CD4-positive, alpha-beta T cell treated with Interleukin-17A for 1 hour (primary cell): ENCODE measurements at regions not wholly inside any gene's neighbourhood (a gene's known extent, or its start where the extent isn't known, plus 50 kb on each side); places are given as distances from the start of the nearest gene placed in this dataset.
"Not testable (repeated sequence)": the region's sequence is repeated elsewhere in the genome, so short reads cannot be mapped to it uniquely, and the experiment has no call there.

Experiments
- DNase-seq: peaks from one replicate; pipeline ENCODE4 v3.0.0-alpha.2; 2020

GRCh38 chr3:18185624-18186023 lies 239.5 kb downstream of the SATB1 start:
- no peak for DNase-seq

DNA sequence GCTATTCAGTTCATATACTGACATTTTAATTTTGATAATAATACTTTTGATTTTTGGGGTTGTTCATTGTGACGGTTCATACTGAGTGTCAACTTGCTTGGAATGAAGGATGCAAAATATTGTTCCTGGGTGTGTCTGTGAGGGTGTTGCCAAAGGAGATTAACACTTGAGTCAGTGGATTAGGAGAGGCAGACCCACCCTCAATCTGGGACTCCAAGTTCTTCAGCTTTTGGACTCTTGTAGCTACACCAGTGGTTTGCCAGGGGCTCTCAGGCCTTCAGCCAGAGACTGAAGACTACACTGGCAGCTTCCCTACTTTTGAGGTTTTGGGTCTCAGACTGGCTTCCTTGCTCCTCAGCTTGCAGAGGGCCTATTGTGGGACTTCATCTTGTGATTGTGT lies 242.2 kb downstream of the SATB1 start:
- not testable (repeated sequence) for DNase-seq

DNA sequence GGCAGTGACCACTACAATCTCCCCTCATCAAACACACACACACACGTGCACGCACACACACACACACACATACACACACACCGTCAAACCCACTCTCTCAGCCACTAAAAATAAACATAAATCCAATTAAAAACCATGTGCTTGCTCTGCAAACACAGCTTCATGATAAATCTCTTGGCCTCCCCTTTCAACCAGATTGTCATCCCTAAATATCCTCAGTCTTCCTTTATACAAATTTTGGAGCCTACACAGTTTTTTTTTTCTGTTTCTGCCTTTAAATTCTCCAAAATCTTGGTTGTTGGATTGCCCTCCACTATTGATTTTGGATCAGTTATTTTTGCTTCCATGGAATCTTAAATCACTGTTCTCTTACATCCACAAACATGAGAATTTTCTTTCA lies 245.6 kb downstream of the SATB1 start:
- no peak for DNase-seq

DNA sequence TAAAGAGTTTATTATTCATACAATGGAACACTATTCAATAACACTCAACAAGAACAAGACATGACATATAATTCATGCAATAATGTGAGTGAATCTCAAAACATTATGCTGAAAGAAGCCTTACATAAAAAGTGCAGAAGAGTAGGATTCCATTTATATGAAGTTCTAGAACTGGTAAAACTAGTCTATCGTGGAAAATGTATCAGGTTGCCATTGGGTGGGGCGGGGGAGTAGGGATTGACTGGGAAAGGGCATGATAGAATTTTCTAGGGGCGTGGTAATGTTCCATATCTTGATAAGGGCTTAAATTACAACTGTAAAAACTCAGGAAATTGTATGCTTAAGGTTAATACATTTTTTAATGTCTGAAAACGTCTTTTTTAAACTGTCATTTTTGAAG lies 247.9 kb downstream of the SATB1 start:
- DNase-seq, result no peak

GRCh38 chr3:18173891-18174290 lies 251.2 kb downstream of the SATB1 start:
- not testable (repeated sequence) for DNase-seq

DNA sequence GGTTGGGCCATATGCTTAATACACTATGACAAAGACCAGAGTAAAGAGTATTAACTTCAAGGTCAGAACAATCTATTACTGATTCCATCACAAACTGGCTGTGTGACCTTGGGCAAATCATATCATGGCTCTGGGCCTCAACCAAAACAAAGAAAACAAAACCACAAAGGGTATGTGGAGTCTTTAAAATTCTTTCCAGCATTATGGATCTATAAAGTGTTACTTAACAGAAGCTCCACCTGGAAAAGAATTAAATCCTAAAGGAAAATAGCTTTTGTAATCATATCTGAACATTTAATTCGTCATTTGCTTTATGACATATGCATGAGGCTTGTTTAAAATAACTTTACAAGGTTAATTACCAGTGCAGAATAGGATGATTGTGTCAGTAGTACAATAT lies 265.5 kb downstream of the SATB1 start:
- no peak for DNase-seq

- DNase-seq, result no peak
Observed at GRCh38 chr3:18153571-18154173, 271.5 kb downstream of the SATB1 start.

DNA sequence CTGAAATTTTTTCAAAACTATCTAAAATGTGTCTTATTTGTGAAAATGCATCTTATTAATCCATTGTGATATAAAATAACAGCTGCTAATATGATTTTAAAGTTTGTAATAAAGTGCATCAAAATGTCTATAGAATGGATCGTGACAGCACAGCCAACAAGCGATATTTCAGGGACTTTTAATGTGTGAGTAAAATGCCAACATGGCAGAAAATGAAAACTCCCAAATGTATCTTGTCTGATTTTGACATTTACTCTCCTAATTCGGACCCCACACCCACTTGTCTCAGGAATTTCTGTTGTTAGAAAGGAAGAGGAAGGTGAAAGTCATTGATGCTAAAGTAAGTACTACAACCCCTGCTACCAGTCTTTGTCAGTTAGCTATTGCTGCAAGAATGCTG lies 273.9 kb downstream of the SATB1 start:
- DNase-seq, result no peak

DNA sequence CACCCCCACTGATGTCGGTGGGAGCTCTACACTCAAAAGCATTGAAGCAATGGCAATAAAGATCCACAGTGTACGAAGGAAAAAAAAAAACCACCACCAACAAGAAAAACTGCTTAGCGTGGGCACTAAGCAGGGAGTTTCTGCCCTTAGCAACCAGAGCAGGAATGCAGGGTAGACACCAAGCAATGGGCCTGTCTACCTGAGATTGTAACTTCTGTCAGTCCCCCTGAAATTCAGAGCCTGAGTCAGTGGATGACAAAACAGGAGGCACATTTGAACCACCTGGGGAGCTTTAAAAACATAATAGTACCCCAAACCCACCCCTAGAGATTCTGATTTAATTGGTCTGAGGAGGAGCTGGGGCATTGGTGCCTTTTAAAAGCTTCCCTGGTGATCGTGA lies 275.2 kb downstream of the SATB1 start:
- no peak for DNase-seq

- no peak for DNase-seq
Observed at GRCh38 chr3:18149386-18149785, 275.8 kb downstream of the SATB1 start.

DNA sequence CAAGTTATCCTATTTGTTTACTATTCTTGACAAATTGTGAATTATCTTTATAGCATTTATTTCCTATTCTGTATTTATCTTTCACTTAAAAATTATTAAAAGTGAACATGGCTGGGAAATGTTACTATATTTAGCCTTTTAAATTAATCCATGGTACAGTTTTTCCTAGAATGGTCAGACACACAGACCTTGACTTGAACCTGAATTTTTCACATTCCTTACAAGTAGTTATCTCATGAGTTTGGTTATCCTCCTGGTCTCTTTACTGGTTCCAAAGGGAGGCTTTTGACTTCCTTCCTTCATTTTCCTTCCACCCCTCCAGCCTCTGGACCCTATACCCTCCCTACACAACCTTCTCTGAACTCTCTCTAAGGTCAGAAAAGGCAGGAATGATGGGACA lies 280.6 kb downstream of the SATB1 start:
- no peak for DNase-seq

DNA sequence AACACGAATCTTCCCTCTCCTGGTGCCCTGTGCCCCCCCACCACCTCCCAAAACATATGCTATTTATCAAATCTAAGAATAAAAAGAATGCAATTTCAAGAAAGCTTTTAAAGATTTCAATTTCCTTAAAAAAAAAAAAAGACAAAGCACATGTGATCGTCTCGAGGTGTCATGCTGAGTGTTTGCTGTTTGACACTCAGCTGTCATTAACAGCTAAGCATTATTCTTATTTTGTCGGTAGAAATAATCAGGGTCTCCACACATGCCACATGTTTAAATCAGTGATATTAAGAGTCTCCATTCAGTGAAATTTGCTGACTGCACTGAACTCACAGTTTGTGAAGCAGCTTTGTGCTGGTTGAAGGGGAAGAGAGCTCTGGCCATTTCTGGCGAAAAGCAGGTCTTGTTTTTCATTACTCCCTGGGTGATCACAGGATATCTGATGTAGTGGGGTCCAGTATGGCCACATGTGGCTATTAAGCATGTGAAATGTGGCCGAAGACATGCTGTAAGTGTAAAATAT lies 281.8 kb downstream of the SATB1 start:
- no peak for DNase-seq

DNA sequence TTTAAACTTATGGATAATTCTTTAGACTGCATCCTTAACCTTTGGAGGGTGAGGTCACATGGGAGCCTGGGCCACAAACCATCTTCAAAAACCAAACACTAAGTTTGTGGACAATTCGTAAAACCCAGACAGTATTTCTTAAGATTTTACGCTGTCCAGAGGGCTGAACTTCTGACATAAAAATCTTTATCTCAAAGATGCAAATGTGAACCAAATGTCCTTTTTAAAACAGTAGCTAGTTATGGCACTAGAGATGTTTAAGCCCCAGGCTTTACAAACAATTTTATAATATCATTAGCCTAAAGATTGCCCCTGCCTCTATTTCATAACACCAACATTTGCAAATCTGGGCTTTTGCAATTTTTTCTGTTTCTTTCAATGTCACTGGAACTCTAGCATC lies 287.2 kb downstream of the SATB1 start:
- DNase-seq, result no peak

DNA sequence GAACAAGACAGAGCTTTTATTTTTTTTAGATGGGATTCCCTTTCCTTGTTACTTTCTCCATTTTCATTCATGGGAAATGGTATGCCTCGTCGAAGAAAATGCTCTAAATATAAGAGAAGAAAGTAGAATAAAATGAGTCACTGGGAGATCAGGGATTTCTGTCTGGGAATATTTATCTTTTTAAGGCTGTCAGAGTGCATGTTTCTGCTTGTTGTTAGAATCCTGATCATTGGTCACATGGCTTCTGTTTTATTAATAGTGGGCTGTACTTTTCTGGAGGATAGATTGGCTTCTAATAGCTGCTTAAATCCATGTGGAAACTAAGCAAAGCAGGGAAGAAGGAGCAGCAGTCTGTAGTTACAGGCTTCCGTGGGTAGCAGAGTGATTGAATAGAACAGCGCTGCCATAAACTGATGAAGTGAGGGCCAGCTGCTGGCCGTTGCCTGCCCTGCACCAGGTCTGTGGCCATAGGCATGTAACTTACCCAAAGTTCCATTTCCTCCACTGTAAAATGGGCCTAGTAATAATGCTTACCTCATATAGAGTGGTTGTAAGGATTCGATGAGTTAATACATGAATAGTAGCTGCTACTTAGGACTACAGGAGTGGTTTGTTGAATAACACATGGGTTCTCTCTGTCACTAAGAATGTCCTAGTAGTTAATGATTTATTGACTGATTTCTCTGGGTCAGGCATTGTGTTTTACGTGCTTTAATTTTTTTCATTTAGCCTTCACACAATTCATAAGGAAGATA lies 289.9 kb downstream of the SATB1 start:
- no peak for DNase-seq

GRCh38 chr3:18134386-18135059 lies 290.6 kb downstream of the SATB1 start:
- DNase-seq, result no peak

- no peak for DNase-seq
Observed at GRCh38 chr3:18132991-18133390, 292.1 kb downstream of the SATB1 start.

DNA sequence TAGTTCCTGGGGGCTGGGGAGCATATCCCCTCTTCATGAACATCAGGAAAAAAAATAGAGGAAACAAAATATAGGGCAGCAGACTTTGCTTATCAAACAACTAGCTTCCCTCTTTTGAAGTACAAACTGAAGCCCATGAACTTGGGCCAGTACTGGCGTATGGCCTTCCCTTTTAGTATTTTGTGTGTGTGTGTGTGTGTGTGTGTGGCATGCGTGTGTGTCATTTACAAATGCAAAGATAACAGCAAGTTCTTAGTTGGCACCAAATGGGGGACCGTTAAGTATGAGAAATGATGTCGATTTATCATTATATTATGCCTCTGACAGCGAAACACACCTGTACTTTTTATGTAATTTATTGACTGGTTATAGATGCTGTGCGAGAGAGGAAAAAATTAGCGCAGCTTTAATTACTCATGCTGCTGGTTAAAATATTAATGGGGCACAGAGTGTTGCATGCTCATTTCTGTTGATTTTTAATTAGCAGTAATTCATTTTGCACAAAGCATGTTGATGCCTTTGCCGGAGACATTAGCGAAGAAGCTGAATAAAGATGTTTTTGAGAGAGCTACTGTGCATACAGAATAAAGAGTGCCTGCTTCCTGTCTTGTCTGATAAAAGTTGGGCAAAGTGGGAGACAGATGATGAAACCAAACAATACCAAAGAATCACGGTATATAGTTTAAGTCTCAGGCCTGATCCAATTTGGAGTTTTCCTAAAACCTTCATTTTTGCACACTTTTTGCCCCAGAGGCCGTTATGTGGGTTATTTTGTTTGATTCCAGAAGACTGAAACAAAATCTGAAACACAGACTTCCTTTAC lies 297.1 kb downstream of the SATB1 start:
- DNase-seq, result no peak

GRCh38 chr3:18127174-18127858 lies 297.8 kb downstream of the SATB1 start:
- no peak for DNase-seq

DNA sequence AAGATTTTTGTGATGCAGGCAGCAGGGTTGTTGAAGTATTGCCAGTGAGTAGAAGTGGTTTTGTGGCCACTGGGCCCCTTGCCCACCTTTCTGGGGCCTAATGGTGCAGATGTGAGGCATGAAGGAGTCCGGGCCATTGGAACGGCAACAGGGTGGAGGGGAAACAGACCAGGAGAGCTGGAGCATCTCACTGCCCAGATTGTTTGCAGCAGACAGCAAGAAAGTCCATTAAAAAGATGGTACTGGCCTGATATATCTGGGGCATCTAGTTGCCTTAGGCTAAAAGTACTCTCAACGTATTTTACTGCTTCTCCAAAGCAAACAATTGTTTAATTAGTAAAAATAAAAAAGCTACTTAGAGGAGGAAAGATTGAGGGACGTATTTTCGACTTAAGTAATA lies 298.4 kb downstream of the SATB1 start:
- no peak for DNase-seq

GRCh38 chr3:18124501-18124900 lies 300.6 kb downstream of the SATB1 start:
- DNase-seq, result no peak

DNA sequence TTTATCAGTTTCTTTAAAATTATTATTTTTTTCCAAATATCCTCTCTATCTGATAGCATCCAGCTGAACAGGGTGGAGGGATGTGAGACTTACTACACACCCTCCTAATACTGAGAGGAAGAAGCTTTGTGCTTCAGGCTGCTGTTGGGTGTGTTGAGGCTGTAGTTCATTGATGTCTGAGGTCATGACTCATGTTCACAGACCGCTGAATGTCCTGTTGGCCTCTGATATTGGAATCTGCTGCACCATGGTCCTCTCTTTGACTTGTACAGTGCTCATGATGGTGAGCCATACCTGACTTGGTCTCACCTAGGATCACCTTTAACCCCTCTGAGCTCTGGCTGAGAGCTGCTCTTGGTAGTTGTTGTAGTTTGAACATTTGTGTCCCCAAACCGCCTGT lies 302.9 kb downstream of the SATB1 start:
- DNase-seq, result no peak

DNA sequence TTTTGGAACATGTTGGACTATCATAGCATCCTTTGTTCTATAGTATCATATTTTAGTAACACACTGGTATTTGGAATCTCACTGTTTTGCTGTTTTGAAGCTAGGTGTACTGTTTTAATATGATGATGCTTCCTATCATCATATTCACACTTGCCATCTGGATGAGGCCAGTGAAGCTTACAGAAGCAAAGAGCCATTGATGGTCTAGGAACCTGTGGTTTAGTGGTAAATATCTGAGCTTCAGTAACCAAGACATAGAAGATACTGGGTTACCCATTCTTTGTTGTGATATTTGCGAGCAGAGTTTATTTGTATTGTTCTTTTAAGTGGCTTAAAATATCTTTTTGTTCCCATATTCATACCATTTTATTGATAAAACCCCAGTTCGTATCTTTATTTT lies 304.1 kb downstream of the SATB1 start:
- no peak for DNase-seq

GRCh38 chr3:18119866-18120265 lies 305.3 kb downstream of the SATB1 start:
- no peak for DNase-seq
